ENCODE measurements at regions not wholly inside any gene's neighbourhood (a gene's known extent, or its start where the extent isn't known, plus 50 kb on each side); places are given as distances from the start of the nearest gene placed in this dataset.
"Not testable (repeated sequence)": the region's sequence is repeated elsewhere in the genome, so short reads cannot be mapped to it uniquely, and the experiment has no call there.

DNA sequence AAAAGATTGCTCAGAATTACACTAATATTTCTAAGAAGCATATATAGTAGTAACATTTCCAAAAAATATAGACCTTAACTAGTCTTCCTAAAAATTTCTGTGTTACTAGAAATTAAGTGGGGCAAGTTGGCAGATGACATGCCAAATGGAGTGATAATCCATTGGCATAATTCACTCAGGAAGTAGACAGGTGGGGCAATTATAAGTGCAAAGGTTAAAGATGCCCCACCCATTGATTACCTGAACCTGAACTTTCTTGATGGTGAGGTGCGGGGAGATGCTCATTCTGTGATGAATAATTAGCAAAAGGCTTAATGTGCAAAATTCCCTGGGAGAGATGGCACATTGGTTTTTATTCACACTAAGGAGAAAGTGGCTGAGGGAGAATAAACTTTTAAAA, 145.8 kb upstream of the RASGEF1B start:
- no peak for DNase-seq

GRCh38 chr4:81611221-81611620, 139.5 kb upstream of the RASGEF1B start:
- DNase-seq, result no peak

GRCh38 chr4:81609844-81610243, 138.1 kb upstream of the RASGEF1B start:
- DNase-seq, result no peak

- no peak for DNase-seq
Measured at GRCh38 chr4:81607950-81608349, 136.2 kb upstream of the RASGEF1B start.

DNA sequence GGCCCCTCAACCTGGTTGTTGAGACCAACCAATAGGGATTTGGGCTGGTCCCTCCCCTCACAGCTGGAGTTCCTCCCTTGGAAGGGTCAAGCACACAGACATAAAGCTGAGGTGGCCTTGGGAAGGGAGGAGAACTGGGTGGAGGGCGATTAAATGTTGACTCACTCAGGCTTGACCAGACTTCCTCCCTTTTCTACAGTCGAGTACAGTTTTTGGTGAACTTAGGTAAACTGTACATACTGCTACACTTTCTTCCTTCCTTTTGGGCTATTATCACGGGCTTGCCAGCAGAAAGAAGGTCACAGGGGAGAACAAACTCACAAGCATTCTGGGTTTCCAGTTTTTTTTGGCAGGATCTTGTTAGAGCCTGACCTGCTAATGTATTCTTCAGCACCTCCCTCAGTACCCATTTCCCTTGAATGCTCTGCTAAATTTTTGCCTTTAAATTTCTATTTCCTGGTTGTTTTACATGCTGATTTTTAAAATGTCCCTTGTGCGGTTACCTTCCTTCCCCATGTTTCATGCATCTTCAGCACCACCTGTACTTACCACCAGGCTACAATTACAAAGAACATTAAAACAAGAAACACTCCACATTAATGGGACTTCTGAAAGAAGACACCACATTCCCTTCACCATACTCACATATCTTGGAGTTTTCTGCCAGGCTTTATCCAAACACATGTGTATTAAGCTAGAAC, 135.2 kb upstream of the RASGEF1B start:
- no peak for DNase-seq

- no peak for DNase-seq
Measured at GRCh38 chr4:81606166-81606565, 134.5 kb upstream of the RASGEF1B start.

DNA sequence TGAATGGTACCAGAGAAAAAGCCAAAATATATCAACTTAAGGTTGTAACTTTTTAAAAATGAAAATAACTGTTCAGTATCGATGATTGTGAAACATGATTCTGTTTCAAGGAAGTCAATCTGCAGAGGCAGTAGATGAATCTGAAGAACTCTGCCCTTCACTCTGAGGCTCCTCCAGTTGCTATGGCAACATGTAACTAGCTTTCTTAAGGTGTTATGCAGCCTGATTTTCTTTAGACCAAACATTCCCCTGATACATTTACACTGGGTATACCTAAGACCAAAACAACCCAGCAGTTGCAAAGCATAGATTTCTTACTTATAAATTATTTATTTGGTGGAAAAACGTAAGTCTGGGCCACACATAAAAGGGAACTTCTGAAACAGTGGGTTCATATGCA, 133.6 kb upstream of the RASGEF1B start:
- DNase-seq, result no peak

- no peak for DNase-seq
Measured at GRCh38 chr4:81604683-81605218, 133.0 kb upstream of the RASGEF1B start.

GRCh38 chr4:81602854-81603253, 131.1 kb upstream of the RASGEF1B start:
- DNase-seq, result no peak

DNA sequence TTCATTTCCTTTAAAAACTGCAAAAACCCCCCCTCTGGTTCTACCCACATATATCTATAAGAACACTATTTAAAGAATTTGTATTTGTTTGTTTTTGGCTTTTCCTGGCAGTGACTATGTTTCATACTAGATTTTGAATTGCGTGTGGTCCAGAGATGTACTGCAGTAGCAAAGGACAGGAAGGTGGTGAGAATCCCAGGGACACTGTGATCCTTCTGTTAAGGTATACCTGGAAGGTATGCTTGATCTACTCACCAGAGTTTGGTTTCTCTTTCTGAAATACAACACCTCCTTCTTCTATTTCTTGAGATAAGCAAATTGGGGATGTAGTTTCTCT, 129.6 kb upstream of the RASGEF1B start:
- no peak for DNase-seq

DNA sequence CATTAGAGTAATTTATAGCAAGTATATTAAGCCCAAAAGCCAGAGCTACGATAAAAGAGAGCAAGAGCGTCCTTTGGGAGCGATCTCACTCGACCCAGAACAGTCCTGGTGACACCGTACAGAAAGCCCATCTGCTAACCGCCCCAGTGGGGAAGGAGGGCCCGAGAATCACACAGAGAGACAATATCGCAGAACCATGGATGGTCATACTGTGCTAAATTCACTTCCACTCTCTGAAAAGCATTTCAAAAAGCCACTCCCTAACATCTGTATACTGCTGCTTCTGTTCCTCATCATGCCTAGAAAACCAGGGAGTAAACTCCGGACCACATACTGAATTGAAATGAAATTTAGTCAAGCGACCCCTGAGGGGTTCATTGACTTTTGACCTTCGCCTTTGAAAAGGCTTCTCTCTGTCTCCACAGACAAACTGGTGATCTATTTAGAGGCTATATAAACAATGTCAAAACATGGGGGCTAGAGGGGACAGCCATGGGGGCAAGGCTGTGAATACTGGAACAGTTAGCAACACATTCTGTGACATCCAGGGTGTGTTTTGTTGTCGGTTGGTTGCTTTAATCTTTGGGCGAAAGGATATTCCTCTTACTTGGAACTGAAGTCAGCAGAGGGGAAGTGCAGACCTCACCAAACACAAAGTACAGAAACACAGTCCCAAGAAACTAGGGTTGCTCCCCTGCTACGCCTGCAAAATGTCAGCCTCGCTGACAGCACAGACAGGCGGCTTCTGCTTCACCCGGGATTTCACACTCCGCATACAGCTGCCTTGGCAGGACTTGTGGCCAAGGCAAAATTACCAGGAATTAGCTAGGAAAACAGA, 129.0 kb upstream of the RASGEF1B start:
- DNase-seq, result no peak

DNA sequence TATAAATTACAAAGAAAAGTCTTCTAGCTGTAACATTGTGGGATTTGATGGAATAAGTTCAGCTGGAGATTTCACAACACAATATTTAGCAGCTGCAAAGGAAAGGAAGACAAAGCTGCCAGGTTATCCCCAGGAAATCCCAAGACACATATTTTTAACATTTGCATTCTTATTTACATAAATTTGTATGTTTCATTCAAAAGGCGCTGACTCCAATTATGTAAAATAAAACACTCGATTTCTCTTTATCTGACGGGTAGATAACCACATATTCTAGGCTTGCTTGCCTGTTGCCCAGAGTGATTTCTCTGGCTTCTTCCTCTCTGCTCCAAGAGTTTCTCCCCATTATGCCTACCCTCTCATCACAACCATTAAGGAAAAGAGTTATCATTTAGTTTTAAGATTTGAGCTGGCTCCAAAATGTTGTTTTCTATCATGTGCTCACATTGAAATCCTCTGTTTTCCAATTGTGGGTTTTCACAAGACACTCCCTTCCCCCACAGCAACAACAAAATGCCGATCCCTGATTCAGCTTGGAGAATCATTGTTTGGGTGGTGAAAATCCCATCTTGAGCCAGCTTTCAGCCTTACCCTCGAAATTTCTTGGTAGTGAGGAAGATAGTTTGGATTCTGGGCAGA, 128.2 kb upstream of the RASGEF1B start:
- DNase-seq, result no peak

GRCh38 chr4:81595798-81596610, 124.3 kb upstream of the RASGEF1B start:
- no peak for DNase-seq

DNA sequence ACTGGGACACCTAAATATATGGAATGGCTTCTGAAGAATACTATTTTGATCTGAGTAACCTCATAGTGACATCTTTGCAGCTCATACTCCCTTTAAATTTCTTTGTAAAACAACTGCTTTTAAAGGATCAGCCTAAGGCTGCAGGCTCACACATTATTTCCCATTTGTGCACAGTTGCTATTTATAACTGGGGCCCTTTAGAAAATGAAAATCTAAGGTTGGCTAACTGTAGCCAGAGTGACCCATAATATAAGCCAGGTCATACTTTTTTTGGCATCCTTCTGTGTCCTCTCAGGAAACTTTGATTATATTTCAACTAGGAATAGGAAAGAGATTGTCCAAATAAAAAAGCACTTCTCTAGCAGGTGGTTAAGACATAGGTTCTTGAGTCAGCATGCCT, 123.6 kb upstream of the RASGEF1B start:
- no peak for DNase-seq

- no peak for DNase-seq
Measured at GRCh38 chr4:81594490-81595159, 122.9 kb upstream of the RASGEF1B start.

- no peak for DNase-seq
Measured at GRCh38 chr4:81592701-81593100, 121.0 kb upstream of the RASGEF1B start.

DNA sequence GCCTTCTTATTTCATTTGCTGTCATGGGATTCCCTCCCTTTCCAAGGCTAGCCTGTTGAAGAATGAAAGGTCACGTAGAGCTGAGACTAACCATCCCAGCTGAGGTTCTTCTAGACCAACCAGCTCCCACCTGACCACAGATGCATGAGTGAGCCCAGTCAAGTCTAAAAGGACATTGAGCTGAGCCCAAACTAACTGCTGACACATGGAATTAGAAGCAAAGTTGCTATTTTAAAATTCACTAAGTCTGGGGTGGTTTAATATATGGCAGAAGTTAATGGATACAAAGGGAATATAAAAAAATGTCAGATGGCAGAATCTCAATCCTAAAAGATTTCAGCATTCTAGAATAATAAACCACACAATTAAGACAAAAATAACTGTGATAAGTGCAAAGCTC, 118.9 kb upstream of the RASGEF1B start:
- no peak for DNase-seq

GRCh38 chr4:81589262-81589661, 117.6 kb upstream of the RASGEF1B start:
- no peak for DNase-seq

- DNase-seq, result no peak
Measured at GRCh38 chr4:81586706-81587105, 115.0 kb upstream of the RASGEF1B start.

DNA sequence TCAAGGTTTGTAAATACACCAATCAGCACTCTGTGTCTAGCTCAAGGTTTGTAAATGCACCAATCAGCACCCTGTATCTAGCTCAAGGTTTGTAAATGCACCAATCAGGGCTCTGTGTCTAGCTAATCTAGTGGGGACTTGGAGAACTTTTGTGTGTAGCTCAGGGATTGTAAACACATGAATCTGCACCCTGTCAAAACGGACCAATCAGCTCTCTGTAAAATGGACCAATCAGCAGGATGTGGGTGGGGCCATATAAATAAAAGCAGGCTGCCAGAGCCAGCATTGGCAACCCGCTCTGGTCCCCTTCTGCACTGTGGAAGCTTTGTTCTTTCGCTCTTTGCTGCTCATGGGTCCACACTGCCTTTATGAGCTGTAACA, 109.3 kb upstream of the RASGEF1B start:
- not testable (repeated sequence) for DNase-seq

- DNase-seq, result no peak
Measured at GRCh38 chr4:81580346-81580993, 108.8 kb upstream of the RASGEF1B start.

DNA sequence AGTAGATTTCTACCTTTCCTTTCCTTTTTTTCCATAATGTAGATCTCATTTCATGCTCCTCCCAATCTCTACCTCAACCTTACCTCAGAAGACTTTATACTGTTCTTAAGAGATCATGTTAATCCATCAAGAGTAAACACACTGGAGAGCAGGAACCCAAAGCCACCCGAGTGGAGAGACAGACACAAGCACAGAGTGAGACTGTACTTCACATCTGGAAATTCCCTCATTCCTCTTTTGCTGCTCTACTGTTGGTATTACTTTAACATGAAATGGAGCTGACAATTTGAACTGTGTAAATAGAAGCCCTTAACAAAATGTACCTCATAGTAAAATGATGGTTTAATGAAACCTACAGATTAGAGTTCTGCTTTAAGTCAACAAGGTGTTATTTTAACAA, 105.7 kb upstream of the RASGEF1B start:
- no peak for DNase-seq

All from DMS153 (cell line).